Transverse colon (tissue), 3 donors: ENCODE measurements at regions not wholly inside any gene's neighbourhood (a gene's known extent, or its start where the extent isn't known, plus 50 kb on each side); places are given as distances from the start of the nearest gene placed in this dataset.

Experiments used
- CTCF ChIP-seq, 5 experiments: fragments of 200-600 bp in 3 of 5; fragments of 450-650 bp in 2 of 5; sonication (generic) in 3 of 5; IDR thresholded peaks; 1 replicate in 2 of 5; 2 replicates in 3 of 5; pipeline ENCODE4 v1.5.1; 2016 to 2017; ENCODE audit warnings: antibody characterized with exemption in 5 of 5, inconsistent platforms in 3 of 5, mild to moderate bottlenecking in 2 of 5, moderate library complexity in 1 of 5
- EP300 ChIP-seq: sonication (generic); formaldehyde crosslinking; IDR thresholded peaks from one replicate; pipeline ENCODE4 v1.6.1; 2017; ENCODE audit warnings: antibody characterized with exemption, low read depth
- POLR2A ChIP-seq: fragments of 450-650 bp; IDR thresholded peaks from one replicate; pipeline ENCODE4 v1.6.1; 2016; ENCODE audit warnings: antibody characterized with exemption, mild to moderate bottlenecking, moderate library complexity

GRCh38 chr18:6486313-6486712 is 71.6 kb upstream of the L3MBTL4 start:
- TF ChIP-seq EP300 (no peak), CTCF (IDR thresholded peaks at IDR 0.05) (no peak), POLR2A (no peak)
